Stimulated activated CD8-positive, alpha-beta memory T cell treated with anti-CD3 and anti-CD28 coated beads, Interleukin-15, amount 100 ng/mL, for 24 hours (primary cell): ENCODE measurements at regions not wholly inside any gene's neighbourhood (a gene's known extent, or its start where the extent isn't known, plus 50 kb on each side); places are given as distances from the start of the nearest gene placed in this dataset.
"Not testable (repeated sequence)": the region's sequence is repeated elsewhere in the genome, so short reads cannot be mapped to it uniquely, and the experiment has no call there.

Experiments used
- DNase-seq: peaks from one replicate; pipeline ENCODE4 v3.0.0-alpha.2; 2020; ENCODE audit warnings: low read depth

DNA sequence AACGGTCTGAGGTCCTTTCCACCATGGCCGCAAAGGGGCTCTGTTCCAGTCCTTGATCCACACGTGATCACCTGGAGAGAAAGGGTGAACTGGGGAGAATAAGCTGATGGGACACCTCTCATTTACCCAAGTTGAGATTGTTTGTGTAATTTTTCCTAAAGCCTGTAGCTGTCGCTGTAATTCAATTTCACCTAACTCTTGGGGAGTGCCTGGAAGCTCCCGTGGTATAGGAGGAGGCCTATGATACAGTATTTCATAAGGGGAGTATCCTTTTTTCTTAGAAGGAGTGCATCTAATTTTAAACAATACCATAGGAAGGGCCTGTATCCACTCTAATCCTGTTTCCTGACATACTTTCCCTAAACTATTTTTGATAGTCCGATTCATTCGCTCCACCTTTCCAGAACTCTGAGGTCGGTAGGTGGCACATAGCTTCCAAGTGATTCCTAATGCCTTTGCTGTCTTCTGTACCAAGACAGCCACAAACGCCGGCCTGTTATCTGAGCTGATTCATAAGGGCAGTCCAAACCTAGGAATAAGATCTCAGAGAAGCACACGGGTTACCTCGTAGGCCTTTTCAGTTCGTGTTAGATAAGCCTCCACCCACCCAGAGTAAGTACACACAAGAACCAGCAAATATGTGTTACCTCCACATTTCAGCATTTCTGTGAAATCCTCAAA is 78.9 kb upstream of the VEPH1 start:
- not testable (repeated sequence) for DNase-seq

DNA sequence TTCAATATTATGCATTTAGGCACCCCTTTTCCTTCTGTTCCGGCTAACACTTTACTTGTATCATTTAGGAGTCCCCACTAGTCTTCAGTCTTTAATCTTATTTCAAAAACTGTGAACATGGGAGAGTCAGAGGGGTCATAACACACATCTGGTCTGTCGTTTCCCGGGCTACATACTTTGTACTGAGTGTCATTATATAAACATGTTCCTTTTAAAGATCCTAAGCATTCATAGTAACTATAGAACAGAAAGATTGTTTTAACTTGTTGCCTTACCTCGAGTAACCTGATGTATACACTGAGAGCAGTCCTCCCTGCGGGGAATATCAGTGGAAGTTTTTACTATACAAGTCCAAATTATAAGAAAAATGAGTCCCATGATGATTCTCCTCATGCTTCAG is 78.2 kb upstream of the VEPH1 start:
- DNase-seq = no peak

DNA sequence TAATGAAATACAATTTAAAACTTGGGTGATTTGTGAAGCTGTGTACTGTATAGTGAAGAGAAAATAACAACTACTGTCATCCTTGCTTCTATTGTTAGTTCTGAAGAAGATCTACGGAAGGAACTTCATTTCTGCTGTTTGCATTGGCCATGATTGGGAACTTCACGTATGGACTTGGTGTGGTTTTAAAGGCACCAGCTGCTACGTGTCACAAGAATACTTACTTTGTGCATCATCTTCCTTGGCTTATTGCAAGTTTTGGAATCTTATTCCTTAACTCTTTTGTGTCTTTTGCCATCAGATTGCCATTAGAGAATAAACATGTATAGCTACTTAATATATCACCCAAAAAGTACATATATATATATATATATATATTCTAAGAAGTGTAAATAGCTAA is 75.0 kb upstream of the VEPH1 start:
- no peak for DNase-seq

DNA sequence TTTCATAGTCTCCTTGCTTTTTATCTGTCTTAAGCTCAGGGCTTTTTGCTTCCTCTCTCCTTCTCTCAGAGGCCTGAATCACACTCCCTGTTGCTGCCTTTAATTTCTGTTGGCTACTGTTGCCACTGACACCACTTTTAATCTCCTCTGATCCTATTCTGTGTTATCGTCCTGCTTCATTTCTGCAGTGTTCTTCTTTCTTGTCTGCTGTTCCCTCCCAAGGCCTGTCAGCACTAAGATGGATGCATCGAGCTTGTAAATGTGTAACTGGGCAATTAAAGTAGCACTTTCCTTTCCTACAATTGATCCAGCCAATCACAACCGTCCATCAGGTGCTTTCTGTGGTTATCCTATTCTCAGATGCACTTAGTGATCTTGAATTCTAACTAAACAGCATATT is 71.3 kb upstream of the VEPH1 start:
- DNase-seq = no peak

DNA sequence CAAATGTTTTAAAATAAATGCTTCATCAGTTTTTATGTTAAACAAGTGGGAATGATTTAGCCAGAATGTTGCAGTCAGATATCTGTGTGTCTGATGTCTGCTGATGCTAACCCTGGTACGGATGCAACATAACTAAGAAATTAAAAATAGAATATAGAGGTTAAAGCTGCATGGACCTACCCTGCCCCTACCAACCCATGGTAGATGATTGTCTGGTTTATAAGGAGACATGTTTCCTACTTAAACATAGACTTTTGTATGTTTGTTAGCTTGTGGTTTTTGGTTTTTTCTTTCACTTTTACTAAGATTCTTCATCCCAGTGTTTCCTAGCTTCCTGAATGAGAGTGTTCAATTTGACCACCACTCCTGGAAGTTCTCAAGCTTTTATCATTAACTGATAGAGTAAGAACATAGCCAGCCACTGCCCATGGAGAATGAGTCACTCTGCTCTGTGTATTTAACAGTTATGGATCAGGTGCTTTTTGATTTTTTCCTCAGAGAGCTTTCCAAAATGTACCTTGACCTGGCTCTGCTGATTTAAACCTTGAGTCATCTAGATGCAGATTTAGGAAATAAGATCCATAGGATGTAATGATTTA is 70.7 kb upstream of the VEPH1 start:
- no peak for DNase-seq

DNA sequence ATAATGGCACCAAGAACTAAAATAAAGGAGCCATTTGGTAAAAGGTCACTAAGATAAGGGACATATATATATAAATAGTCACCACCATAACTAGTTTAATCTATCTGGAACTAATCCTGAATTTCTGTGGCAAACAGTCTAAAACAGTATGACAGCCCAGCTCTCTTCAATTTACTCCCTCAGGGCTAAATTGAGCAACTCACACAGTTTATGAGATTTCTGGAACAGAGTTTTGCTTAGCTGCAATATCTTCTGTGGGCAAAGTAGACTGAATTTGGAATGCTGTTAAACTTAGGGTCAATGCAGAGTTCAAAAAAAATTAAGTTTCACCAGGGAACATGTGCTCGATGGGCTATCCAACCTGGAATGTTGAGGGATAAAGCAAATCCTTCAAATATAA is 70.1 kb upstream of the VEPH1 start:
- no peak for DNase-seq

DNA sequence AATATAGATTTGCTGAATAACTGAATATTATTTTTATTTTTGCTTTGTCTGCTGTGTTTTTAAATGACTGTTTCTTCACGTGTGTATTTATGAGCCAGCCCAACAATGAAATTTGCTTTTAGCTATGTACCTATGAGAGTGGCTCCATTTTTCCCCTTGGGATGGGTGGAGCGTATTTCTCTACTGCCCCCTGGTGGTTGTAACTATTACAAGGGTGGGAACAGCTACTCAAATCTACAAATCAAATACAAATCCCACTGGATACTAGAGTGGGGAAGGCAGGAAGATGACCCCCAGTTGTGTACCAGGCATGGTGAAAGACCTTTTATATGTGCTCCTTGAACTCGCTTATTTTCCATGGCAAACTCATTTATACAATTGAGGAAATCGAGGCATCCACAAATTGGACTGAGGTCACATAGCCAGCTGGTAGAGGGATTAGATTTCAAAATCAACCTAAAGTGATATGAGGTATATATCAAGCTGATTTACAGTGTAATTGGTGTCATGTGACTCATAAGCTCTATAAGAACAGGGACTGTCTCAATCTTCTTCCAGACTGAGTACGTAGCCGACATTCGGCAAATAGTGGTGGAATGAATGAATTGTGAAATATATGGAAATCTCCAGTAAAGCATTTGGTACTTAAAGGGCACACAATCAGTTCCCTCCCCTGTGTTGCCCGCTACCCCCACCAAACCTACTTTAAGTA is 69.5 kb upstream of the VEPH1 start:
- no peak for DNase-seq

DNA sequence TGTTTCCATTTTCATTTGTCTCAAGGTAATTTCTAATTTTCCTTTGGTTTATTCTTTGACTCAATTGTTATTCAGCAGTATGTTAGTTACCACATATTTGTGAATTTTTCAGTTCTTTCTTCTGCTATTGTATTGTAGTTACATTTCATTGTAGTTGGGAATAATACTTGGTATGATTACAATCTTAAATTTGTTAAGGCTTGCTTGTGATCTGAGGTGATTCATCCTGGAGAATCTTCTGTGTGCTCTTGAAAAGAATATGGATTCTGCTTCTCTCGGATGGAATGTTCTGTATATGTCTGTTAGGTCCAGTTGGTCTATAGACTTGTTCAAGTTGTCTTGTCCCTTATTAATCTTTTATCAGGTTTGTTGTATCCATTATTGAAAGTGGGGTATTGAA is 63.4 kb upstream of the VEPH1 start:
- DNase-seq = no peak

DNA sequence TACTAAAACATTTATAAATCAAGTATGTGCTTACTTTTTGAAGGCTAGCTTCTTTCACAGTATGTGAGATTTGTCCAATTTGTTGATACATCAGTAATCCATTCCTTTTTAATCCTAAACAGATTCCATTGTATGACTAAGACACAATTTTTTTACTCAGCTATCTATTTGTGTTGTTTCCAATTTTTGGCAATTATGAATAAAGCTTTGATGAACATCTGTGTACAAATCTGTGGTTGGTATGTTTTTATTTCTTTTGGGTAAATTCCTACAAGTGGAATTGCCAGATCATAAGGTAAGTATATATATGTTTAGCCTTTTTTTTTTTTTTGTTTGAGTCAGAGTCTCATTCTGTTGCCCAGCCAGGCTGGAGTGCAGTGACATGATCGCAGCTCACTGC is 56.2 kb upstream of the VEPH1 start:
- no peak for DNase-seq
